ENCODE measurements at regions not wholly inside any gene's neighbourhood (a gene's known extent, or its start where the extent isn't known, plus 50 kb on each side); places are given as distances from the start of the nearest gene placed in this dataset.

DNA sequence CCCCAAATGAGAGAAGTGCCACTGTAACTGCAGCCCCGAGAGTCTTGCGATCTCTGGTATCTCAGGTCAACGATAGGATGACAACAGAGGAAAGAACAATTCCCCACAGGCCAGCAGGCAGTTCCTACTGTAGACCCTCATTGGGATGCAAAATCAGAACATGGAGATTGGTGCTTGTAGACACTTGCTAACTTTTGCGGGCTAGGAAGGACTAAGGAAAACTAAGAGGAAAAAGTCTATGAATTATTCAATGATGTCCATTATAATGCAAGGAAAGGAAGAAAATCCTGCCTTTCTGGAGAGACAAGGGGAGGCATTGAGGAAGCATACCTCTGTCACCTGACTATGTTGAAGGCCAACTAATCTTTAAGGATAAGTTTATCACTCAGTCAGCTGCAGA lies 51.9 kb upstream of the CWC22 start:
- DNase-seq (ENCODE audit: low read depth in 2 of 2): no peak

GRCh38 chr2:180057706-180058412 lies 50.8 kb upstream of the CWC22 start:
- DNase-seq (ENCODE audit: low read depth in 2 of 2): no peak
